H9 (cell line): ENCODE measurements at regions not wholly inside any gene's neighbourhood (a gene's known extent, or its start where the extent isn't known, plus 50 kb on each side); places are given as distances from the start of the nearest gene placed in this dataset.

Source experiments
- DNase-seq: peaks from one replicate; pipeline ENCODE4 v3.0.0-alpha.2; 2017
- H2AFZ ChIP-seq: one replicate; pipeline ENCODE4 v1.6.1; 2013; ENCODE audit warnings: mild to moderate bottlenecking, low read length, control low read depth, moderate library complexity
- H2AK5ac ChIP-seq: 2 replicates; pipeline ENCODE4 v1.6.1; 2013; ENCODE audit warnings: low read length, control low read depth, mixed read lengths; ENCODE audit not compliant: insufficient read length
- H2BK120ac ChIP-seq: one replicate; pipeline ENCODE4 v1.6.1; 2013; ENCODE audit warnings: low read depth, mild to moderate bottlenecking, low read length, control low read depth, inconsistent platforms; ENCODE audit not compliant: poor library complexity, severe bottlenecking
- H2BK12ac ChIP-seq: 2 replicates; pipeline ENCODE4 v1.6.1; 2013; ENCODE audit warnings: low read length, control low read depth, mixed read lengths, low read depth; ENCODE audit not compliant: insufficient read length
- H2BK15ac ChIP-seq: 2 replicates; pipeline ENCODE4 v1.6.1; 2013; ENCODE audit warnings: low read depth, low read length, control low read depth
- H2BK20ac ChIP-seq: one replicate; pipeline ENCODE4 v1.6.1; 2013; ENCODE audit warnings: low read depth, mild to moderate bottlenecking, low read length, control low read depth, inconsistent platforms; ENCODE audit not compliant: poor library complexity, severe bottlenecking
- H2BK5ac ChIP-seq: 2 replicates; pipeline ENCODE4 v1.6.1; 2013; ENCODE audit warnings: low read length, control low read depth, mixed read lengths; ENCODE audit not compliant: insufficient read length
- H3K14ac ChIP-seq: 2 replicates; pipeline ENCODE4 v1.6.1; 2013; ENCODE audit warnings: low read length, control low read depth; ENCODE audit not compliant: insufficient read depth
- H3K18ac ChIP-seq: 2 replicates; pipeline ENCODE4 v1.6.1; 2013; ENCODE audit warnings: low read depth, mild to moderate bottlenecking, mixed read lengths, low read length, control low read depth; ENCODE audit not compliant: insufficient read length
- H3K23ac ChIP-seq: 2 replicates; pipeline ENCODE4 v1.6.1; 2013; ENCODE audit warnings: low read length, control low read depth, mixed read lengths, low read depth; ENCODE audit not compliant: insufficient read length
- H3K23me2 ChIP-seq: 2 replicates; pipeline ENCODE4 v1.6.1; 2013; ENCODE audit warnings: low read depth, mild to moderate bottlenecking, mixed read lengths, low read length, control low read depth; ENCODE audit not compliant: insufficient read length, poor library complexity, severe bottlenecking
- H3K27ac ChIP-seq: 2 replicates; pipeline ENCODE4 v1.5.1; 2013; ENCODE audit warnings: low read length, control low read depth, mixed read lengths, low read depth; ENCODE audit not compliant: insufficient read length
- H3K27me3 ChIP-seq: 2 replicates; pipeline ENCODE4 v1.6.1; 2013; ENCODE audit warnings: low read length, control low read depth, inconsistent platforms; ENCODE audit not compliant: insufficient read depth
- H3K4ac ChIP-seq: 2 replicates; pipeline ENCODE4 v1.6.1; 2013; ENCODE audit warnings: low read depth, mild to moderate bottlenecking, control low read depth, inconsistent platforms, low read length, moderate library complexity
- H3K4me1 ChIP-seq: 2 replicates; pipeline ENCODE4 v1.6.1; 2013; ENCODE audit warnings: low read length, control low read depth, inconsistent platforms; ENCODE audit not compliant: insufficient read depth
- H3K4me2 ChIP-seq: 2 replicates; pipeline ENCODE4 v1.6.1; 2013; ENCODE audit warnings: low read length, control low read depth, mixed read lengths; ENCODE audit not compliant: insufficient read length, insufficient read depth
- H3K56ac ChIP-seq: 2 replicates; pipeline ENCODE4 v1.6.1; 2013; ENCODE audit warnings: low read depth, mild to moderate bottlenecking, mixed read lengths, low read length, control low read depth; ENCODE audit not compliant: insufficient read length
- H3K79me1 ChIP-seq: 2 replicates; pipeline ENCODE4 v1.6.1; 2013; ENCODE audit warnings: low read depth, mild to moderate bottlenecking, moderate library complexity, low read length, control low read depth, inconsistent platforms; ENCODE audit not compliant: insufficient read depth, poor library complexity, severe bottlenecking
- H3K79me2 ChIP-seq: 2 replicates; pipeline ENCODE4 v1.6.1; 2013; ENCODE audit warnings: low read length, control low read depth, inconsistent platforms; ENCODE audit not compliant: insufficient read depth
- H3K9ac ChIP-seq: 2 replicates; pipeline ENCODE4 v1.6.1; 2013; ENCODE audit warnings: low read length, control low read depth, mixed read lengths; ENCODE audit not compliant: insufficient read length; ENCODE audit errors: extremely low read depth
- H3K9me3 ChIP-seq: one replicate; pipeline ENCODE4 v1.6.1; 2013; ENCODE audit warnings: low read depth, low read length, inconsistent platforms; ENCODE audit not compliant: control insufficient read depth
- H3T11ph ChIP-seq: one replicate; pipeline ENCODE4 v1.6.1; 2013; ENCODE audit warnings: mild to moderate bottlenecking, low read length, control low read depth, inconsistent platforms
- H4K20me1 ChIP-seq: one replicate; pipeline ENCODE4 v1.6.1; 2013; ENCODE audit not compliant: control insufficient read depth, insufficient read length, insufficient read depth
- H4K5ac ChIP-seq: 2 replicates; pipeline ENCODE4 v1.6.1; 2013; ENCODE audit warnings: low read depth, mild to moderate bottlenecking, mixed read lengths, low read length, control low read depth; ENCODE audit not compliant: insufficient read length
- H4K8ac ChIP-seq: replicated peaks from 2 replicates; pipeline ENCODE4 v1.6.1; 2013; ENCODE audit warnings: low read length, control low read depth, mixed read lengths, low read depth; ENCODE audit not compliant: insufficient read length
- H4K91ac ChIP-seq: 2 replicates; pipeline ENCODE4 v1.6.1; 2013; ENCODE audit warnings: low read depth, mild to moderate bottlenecking, moderate library complexity, mixed read lengths, low read length, control low read depth; ENCODE audit not compliant: insufficient read length
- H3K27ac Mint-ChIP-seq, 3 experiments: 2 replicates in 2 of 3; 3 replicates in 1 of 3; pipeline ENCODE4 v1.8.0; 2020 to 2021; ENCODE audit warnings: mixed read lengths in 3 of 3, mild to moderate bottlenecking in 1 of 3, moderate library complexity in 1 of 3
- H3K27me3 Mint-ChIP-seq: 2 replicates; pipeline ENCODE4 v1.8.0; 2021; ENCODE audit warnings: low read depth, mild to moderate bottlenecking, moderate library complexity, mixed read lengths
- H3K36me3 Mint-ChIP-seq, 3 experiments: 2 replicates in 2 of 3; 3 replicates in 1 of 3; pipeline ENCODE4 v1.8.0; 2020 to 2021; ENCODE audit warnings: low read depth in 3 of 3, mixed read lengths in 3 of 3; ENCODE audit not compliant: insufficient read depth in 1 of 3
- H3K4me1 Mint-ChIP-seq, 2 experiments: 2 replicates each; pipeline ENCODE4 v1.8.0; 2020; ENCODE audit warnings: mixed read lengths in 2 of 2
- H3K4me3 Mint-ChIP-seq, 2 experiments: 2 replicates in 1 of 2; 3 replicates in 1 of 2; pipeline ENCODE4 v1.8.0; 2020 to 2021; ENCODE audit warnings: mild to moderate bottlenecking in 2 of 2, mixed read lengths in 2 of 2, moderate library complexity in 1 of 2
- H3K9me3 Mint-ChIP-seq, 2 experiments: 2 replicates in 1 of 2; 3 replicates in 1 of 2; pipeline ENCODE4 v1.8.0; 2020; ENCODE audit warnings: mild to moderate bottlenecking in 2 of 2, mixed read lengths in 2 of 2, moderate library complexity in 1 of 2
- CTCF ChIP-seq: fragments of 200-600 bp; sonication (generic); conservative IDR thresholded peaks from 3 replicates; pipeline ENCODE4 v1.8.0; 2021; ENCODE audit warnings: antibody characterized with exemption, mild to moderate bottlenecking
- WGBS: extraction: QIAGEN DNeasy Blood & Tissue Kit; methylation state at CpG from one replicate; pipeline ENCODE4 v1.1.7; 2013; ENCODE audit warnings: missing lambda C conversion rate, low lambda C conversion rate, mixed read lengths; ENCODE audit not compliant: insufficient read length; ENCODE audit errors: extremely low coverage; 5-methylcytosine and 5-hydroxymethylcytosine counted together

GRCh38 chrX:84710611-84711010, 208.4 kb upstream of the HDX start:
- no peaks in the 10 kb centered on the region for H3K27me3 Mint-ChIP-seq
- H3K4me2 ChIP-seq = no peak overlapping the region
- no peak overlapping the region for H3K4ac ChIP-seq

More at GRCh38 chrX:84710611-84711010, 208.4 kb upstream of the HDX start:
- Histone ChIP-seq H3K79me2 (no peaks in the 10 kb centered on the region), H2BK15ac (no peak overlapping the region), H3K27me3 (no peaks in the 10 kb centered on the region), H3K9me3 (no peaks in the 10 kb centered on the region), H2AK5ac (no peak overlapping the region), H3K18ac (no peak overlapping the region), H3K4me1 (0 out of 2 replicates have a peak, but pooled peaks cover 4% of the 10 kb centered on the region), H2BK12ac (no peak overlapping the region), H2BK120ac (no peak overlapping the region), H3K23ac (no peak overlapping the region), H4K5ac (no peak overlapping the region), H2BK5ac (no peak overlapping the region), H4K20me1 (no peaks in the 10 kb centered on the region), H3K9ac (no peak overlapping the region), H3K79me1 (no peaks in the 10 kb centered on the region), H2BK20ac (no peak overlapping the region), H4K91ac (no peak overlapping the region), H4K8ac (no peak overlapping the region), H2AFZ (no peak overlapping the region), H3K27ac (no peak overlapping the region), H3T11ph (no peak overlapping the region), H3K56ac (no peak overlapping the region), H3K14ac (no peak overlapping the region), H3K23me2 (no peaks in the 10 kb centered on the region)
- peaks cover 37 to 39% of the 10 kb centered on the region in 2 experiments for H3K9me3 Mint-ChIP-seq
- H3K4me3 Mint-ChIP-seq = no peak overlapping the region
- peaks cover 0 to 4% (median 2%) of the 10 kb centered on the region in 3 experiments; a peak in 3 of 7 replicates for H3K36me3 Mint-ChIP-seq
- TF ChIP-seq CTCF = 0 out of 3 replicates have a peak, but pooled peaks have one; percentile 21
- WGBS = no CpG with 5 or more reads among the region's 3 CpGs
- H3K4me1 Mint-ChIP-seq = peaks cover 26 to 29% of the 10 kb centered on the region in 2 experiments
- no peak for DNase-seq
- 0 out of 7 replicates have a peak overlapping the region, but pooled peaks of 1 of the 3 experiments have one; percentile 48 for H3K27ac Mint-ChIP-seq
